Adrenal gland (tissue), 5 donors: ENCODE measurements at regions not wholly inside any gene's neighbourhood (a gene's known extent, or its start where the extent isn't known, plus 50 kb on each side); places are given as distances from the start of the nearest gene placed in this dataset.

Experiments used
- POLR2A ChIP-seq, 2 donors: fragments of 450-650 bp; IDR thresholded peaks; one replicate each; pipeline ENCODE4 v1.6.1; 2017; ENCODE audit warnings: antibody characterized with exemption in 2 of 2, mild to moderate bottlenecking in 2 of 2, moderate library complexity in 1 of 2
- TF ChIP-seq, protein P1 (sequence below), 6 experiments: fragments of 450-650 bp in 4 of 6; fragments of 200-600 bp in 2 of 6; sonication (generic) in 1 of 6; IDR thresholded peaks; 1 replicate in 5 of 6; 2 replicates in 1 of 6; pipeline versions ENCODE4 v1.5.1 to v1.8.0; 2016 to 2021; ENCODE audit warnings: antibody characterized with exemption in 6 of 6, mild to moderate bottlenecking in 2 of 6, moderate library complexity in 1 of 6
- donor health status: DM: no; HTN: no; CAD: no.

- TF ChIP-seq, protein P1, sequence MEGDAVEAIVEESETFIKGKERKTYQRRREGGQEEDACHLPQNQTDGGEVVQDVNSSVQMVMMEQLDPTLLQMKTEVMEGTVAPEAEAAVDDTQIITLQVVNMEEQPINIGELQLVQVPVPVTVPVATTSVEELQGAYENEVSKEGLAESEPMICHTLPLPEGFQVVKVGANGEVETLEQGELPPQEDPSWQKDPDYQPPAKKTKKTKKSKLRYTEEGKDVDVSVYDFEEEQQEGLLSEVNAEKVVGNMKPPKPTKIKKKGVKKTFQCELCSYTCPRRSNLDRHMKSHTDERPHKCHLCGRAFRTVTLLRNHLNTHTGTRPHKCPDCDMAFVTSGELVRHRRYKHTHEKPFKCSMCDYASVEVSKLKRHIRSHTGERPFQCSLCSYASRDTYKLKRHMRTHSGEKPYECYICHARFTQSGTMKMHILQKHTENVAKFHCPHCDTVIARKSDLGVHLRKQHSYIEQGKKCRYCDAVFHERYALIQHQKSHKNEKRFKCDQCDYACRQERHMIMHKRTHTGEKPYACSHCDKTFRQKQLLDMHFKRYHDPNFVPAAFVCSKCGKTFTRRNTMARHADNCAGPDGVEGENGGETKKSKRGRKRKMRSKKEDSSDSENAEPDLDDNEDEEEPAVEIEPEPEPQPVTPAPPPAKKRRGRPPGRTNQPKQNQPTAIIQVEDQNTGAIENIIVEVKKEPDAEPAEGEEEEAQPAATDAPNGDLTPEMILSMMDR (IDR thresholded peaks at IDR 0.05), result no peak
- no peak for TF ChIP-seq POLR2A (IDR thresholded peaks at IDR 0.05)
Measured at GRCh38 chr9:26292943-26293342, 599.7 kb downstream of the CAAP1 start.
